Astrocyte (in vitro differentiated cells and primary cell): ENCODE measurements at regions not wholly inside any gene's neighbourhood (a gene's known extent, or its start where the extent isn't known, plus 50 kb on each side); places are given as distances from the start of the nearest gene placed in this dataset.

Experiments
- EZH2 ChIP-seq: IDR thresholded peaks from 2 replicates; pipeline ENCODE4 v1.6.1; 2012; ENCODE audit warnings: mild to moderate bottlenecking, low read length, inconsistent platforms; ENCODE audit not compliant: insufficient read depth
- TF ChIP-seq, protein P1 (sequence below): IDR thresholded peaks from 2 replicates; pipeline ENCODE4 v1.5.1; 2011; ENCODE audit warnings: low read depth, mild to moderate bottlenecking, inconsistent platforms, low read length, moderate library complexity; ENCODE audit not compliant: insufficient read depth

- TF ChIP-seq, protein P1, sequence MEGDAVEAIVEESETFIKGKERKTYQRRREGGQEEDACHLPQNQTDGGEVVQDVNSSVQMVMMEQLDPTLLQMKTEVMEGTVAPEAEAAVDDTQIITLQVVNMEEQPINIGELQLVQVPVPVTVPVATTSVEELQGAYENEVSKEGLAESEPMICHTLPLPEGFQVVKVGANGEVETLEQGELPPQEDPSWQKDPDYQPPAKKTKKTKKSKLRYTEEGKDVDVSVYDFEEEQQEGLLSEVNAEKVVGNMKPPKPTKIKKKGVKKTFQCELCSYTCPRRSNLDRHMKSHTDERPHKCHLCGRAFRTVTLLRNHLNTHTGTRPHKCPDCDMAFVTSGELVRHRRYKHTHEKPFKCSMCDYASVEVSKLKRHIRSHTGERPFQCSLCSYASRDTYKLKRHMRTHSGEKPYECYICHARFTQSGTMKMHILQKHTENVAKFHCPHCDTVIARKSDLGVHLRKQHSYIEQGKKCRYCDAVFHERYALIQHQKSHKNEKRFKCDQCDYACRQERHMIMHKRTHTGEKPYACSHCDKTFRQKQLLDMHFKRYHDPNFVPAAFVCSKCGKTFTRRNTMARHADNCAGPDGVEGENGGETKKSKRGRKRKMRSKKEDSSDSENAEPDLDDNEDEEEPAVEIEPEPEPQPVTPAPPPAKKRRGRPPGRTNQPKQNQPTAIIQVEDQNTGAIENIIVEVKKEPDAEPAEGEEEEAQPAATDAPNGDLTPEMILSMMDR = no peak
- no peak for TF ChIP-seq EZH2
Measured at GRCh38 chr15:87739866-87740265, 516.7 kb downstream of the NTRK3 start.
